Body of pancreas (tissue), 4 donors: ENCODE measurements at regions not wholly inside any gene's neighbourhood (a gene's known extent, or its start where the extent isn't known, plus 50 kb on each side); places are given as distances from the start of the nearest gene placed in this dataset.
"Not testable (repeated sequence)": the region's sequence is repeated elsewhere in the genome, so short reads cannot be mapped to it uniquely, and the experiment has no call there.

Source experiments
- ATAC-seq: fragments of 150-250 bp; one replicate; pipeline ENCODE4 v1.9.1; 2016
- DNase-seq, 4 donors: peaks; one replicate each; pipeline ENCODE4 v3.0.0-alpha.2; 2019
- H3K27ac ChIP-seq, 4 donors: fragments of 200-600 bp; sonication (generic); 1 replicate in 3 of 4; 2 replicates in 1 of 4; pipeline versions ENCODE4 v1.5.1 to v1.6.1; 2016 to 2019; ENCODE audit warnings: mild to moderate bottlenecking in 1 of 4, mixed read lengths in 1 of 4, moderate library complexity in 1 of 4
- H3K27me3 ChIP-seq, 2 donors: fragments of 200-600 bp; sonication (generic); one replicate each; pipeline ENCODE4 v1.6.0; 2016; ENCODE audit warnings: mild to moderate bottlenecking in 1 of 2
- H3K36me3 ChIP-seq, 2 donors: fragments of 200-600 bp; sonication (generic); replicated peaks in 1 of 2; 2 replicates each; pipeline ENCODE4 v1.5.1; 2016; ENCODE audit warnings: low read depth in 2 of 2; ENCODE audit not compliant: insufficient read depth in 1 of 2
- H3K4me1 ChIP-seq: fragments of 200-600 bp; sonication (generic); one replicate; pipeline ENCODE4 v1.6.0; 2016
- H3K4me3 ChIP-seq, 2 donors: fragments of 200-600 bp; sonication (generic); 1 replicate in 1 of 2; 2 replicates in 1 of 2; pipeline ENCODE4 v1.5.1; 2016 to 2019
- H3K9me3 ChIP-seq, 3 donors: fragments of 200-600 bp; sonication (generic); 1 replicate in 2 of 3; 2 replicates in 1 of 3; pipeline ENCODE4 v1.5.1; 2016
- CTCF ChIP-seq, 7 experiments: fragments of 450-650 bp in 4 of 7; fragments of 200-600 bp in 3 of 7; sonication (generic) in 3 of 7; IDR thresholded peaks; one replicate each; pipeline ENCODE4 v1.5.1; 2016 to 2019; ENCODE audit warnings: antibody characterized with exemption in 7 of 7
- POLR2A ChIP-seq, 3 donors: fragments of 450-650 bp; IDR thresholded peaks; one replicate each; pipeline ENCODE4 v1.6.1; 2016; ENCODE audit warnings: antibody characterized with exemption in 3 of 3, mild to moderate bottlenecking in 2 of 3
- WGBS, 2 donors: methylation state at CpG; one replicate each; pipeline ENCODE4 v1.1.5; 2017; 5-methylcytosine and 5-hydroxymethylcytosine counted together
- intact Hi-C: fragments of 100-400 bp; cut with DNase I; formaldehyde crosslinking; loops from one replicate; pipeline ENCODE4 v1.15.1; 2023

- Histone ChIP-seq H3K27me3 (no peaks in the 10 kb centered on the region), H3K27ac (no peak overlapping the region), H3K4me1 (no peaks in the 10 kb centered on the region), H3K4me3 (no peak overlapping the region), H3K9me3 (no peaks in the 10 kb centered on the region), H3K36me3 (no peaks in the 10 kb centered on the region)
- DNase-seq (no peak), ATAC-seq (no peak)
- TF ChIP-seq CTCF (IDR thresholded peaks at IDR 0.05) (no peak), POLR2A (IDR thresholded peaks at IDR 0.05) (no peak)
- 82 to 86% methylated on average over 1 of the region's 1 CpG for WGBS, 2 donors
- intact Hi-C loops, result no loop called here
Measured at GRCh38 chr4:60455380-60455779, 744.7 kb upstream of the ADGRL3 start.

- TF ChIP-seq POLR2A (IDR thresholded peaks at IDR 0.05) (no peak), CTCF (IDR thresholded peaks at IDR 0.05) (no peak)
- Histone ChIP-seq H3K4me1 (no peaks in the 10 kb centered on the region), H3K27me3 (no peaks in the 10 kb centered on the region), H3K27ac (no peak overlapping the region), H3K36me3 (no peaks in the 10 kb centered on the region), H3K9me3 (no peaks in the 10 kb centered on the region), H3K4me3 (no peak overlapping the region)
- intact Hi-C loops, result no loop called here
- 42 to 45% methylated on average over 1 of the region's 1 CpG for WGBS, 2 donors
- DNase-seq (no peak), ATAC-seq (no peak)
Measured at GRCh38 chr4:60461551-60461950, 738.6 kb upstream of the ADGRL3 start.

- Histone ChIP-seq H3K27ac (no peak overlapping the region), H3K9me3 (no peaks in the 10 kb centered on the region), H3K36me3 (no peaks in the 10 kb centered on the region), H3K4me1 (no peaks in the 10 kb centered on the region), H3K4me3 (no peak overlapping the region), H3K27me3 (no peaks in the 10 kb centered on the region)
- intact Hi-C loops, result no loop called here
- no peak for TF ChIP-seq POLR2A (IDR thresholded peaks at IDR 0.05)
- TF ChIP-seq CTCF (IDR thresholded peaks at IDR 0.05), result peak in 3 of 7 experiments; percentile 16 to 35 (median 33)
- ATAC-seq (peak; percentile 35), DNase-seq (no peak)
- WGBS, 2 donors, result 59 to 69% methylated on average over 4 of the region's 4 CpGs
Measured at GRCh38 chr4:60463857-60464502, 736.1 kb upstream of the ADGRL3 start.

- Histone ChIP-seq H3K4me3 (no peak overlapping the region), H3K4me1 (no peaks in the 10 kb centered on the region), H3K9me3 (no peaks in the 10 kb centered on the region), H3K36me3 (no peaks in the 10 kb centered on the region), H3K27me3 (no peaks in the 10 kb centered on the region), H3K27ac (no peak overlapping the region)
- intact Hi-C loops, result no loop called here
- WGBS, 2 donors, result 40 to 41% methylated on average over 2 of the region's 2 CpGs
- no peak for ATAC-seq
- no peak for DNase-seq
- TF ChIP-seq POLR2A (IDR thresholded peaks at IDR 0.05) (no peak), CTCF (IDR thresholded peaks at IDR 0.05) (no peak)
Measured at GRCh38 chr4:60482921-60483351, 717.2 kb upstream of the ADGRL3 start.

GRCh38 chr4:60485276-60485675 lies 714.9 kb upstream of the ADGRL3 start:
- intact Hi-C loops, result no loop called here
- Histone ChIP-seq H3K27me3 (no peaks in the 10 kb centered on the region), H3K4me3 (no peak overlapping the region), H3K36me3 (no peaks in the 10 kb centered on the region), H3K27ac (no peak overlapping the region), H3K4me1 (no peaks in the 10 kb centered on the region), H3K9me3 (no peaks in the 10 kb centered on the region)
- TF ChIP-seq CTCF (IDR thresholded peaks at IDR 0.05) (no peak), POLR2A (IDR thresholded peaks at IDR 0.05) (no peak)
- ATAC-seq (no peak), DNase-seq (no peak)
- WGBS, 2 donors, result 49 to 50% methylated on average over 3 of the region's 3 CpGs

DNA sequence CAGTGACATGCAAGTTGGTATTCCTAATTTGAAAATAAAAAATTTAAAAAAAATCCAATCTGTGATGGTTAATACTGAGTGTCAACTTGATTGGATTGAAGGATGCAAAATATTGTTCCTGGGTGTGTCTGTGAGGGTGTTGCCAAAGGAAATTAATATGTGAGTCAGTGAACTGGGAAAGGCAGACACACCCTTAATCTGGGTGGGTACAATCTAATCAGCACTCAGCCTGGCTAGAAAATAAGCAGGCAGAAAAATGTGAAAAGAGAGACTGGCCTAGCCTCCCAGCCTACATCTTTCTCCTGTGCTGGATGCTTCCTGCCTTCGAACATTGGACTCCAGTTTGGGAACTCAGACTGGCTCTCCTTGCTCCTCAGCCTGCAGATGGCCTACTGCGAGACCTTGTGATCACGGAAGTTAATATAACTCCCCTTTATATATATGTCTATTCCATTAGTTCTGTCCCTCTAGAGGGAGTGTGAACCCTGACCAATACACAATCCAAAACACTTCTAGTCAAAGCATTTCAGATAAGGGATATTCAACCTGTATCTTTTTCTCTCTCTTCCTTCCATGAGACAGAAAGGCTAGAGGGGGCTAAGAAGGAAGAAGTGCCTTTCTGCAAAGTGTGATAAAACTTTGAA lies 712.9 kb upstream of the ADGRL3 start:
- H3K27ac ChIP-seq, H3K4me3 ChIP-seq, intact Hi-C loops, ATAC-seq, DNase-seq, H3K4me1 ChIP-seq, H3K27me3 ChIP-seq, H3K36me3 ChIP-seq, H3K9me3 ChIP-seq: not testable (repeated sequence)
- WGBS, 2 donors, result 54 to 55% methylated on average over 3 of the region's 3 CpGs
